Mesendoderm (in vitro differentiated cells): ENCODE measurements at regions not wholly inside any gene's neighbourhood (a gene's known extent, or its start where the extent isn't known, plus 50 kb on each side); places are given as distances from the start of the nearest gene placed in this dataset.

ENCODE experiments used
- DNase-seq: peaks from one replicate; pipeline ENCODE4 v3.0.0; 2013
- H2AK5ac ChIP-seq: 2 replicates; pipeline ENCODE4 v1.6.1; 2013; ENCODE audit warnings: low read length, inconsistent platforms
- H2BK120ac ChIP-seq: 2 replicates; pipeline ENCODE4 v1.6.1; 2013; ENCODE audit warnings: low read depth, mild to moderate bottlenecking, low read length, moderate library complexity, mixed read lengths
- H2BK15ac ChIP-seq: replicated peaks from 2 replicates; pipeline ENCODE4 v1.6.1; 2013; ENCODE audit warnings: low read depth, mild to moderate bottlenecking, moderate library complexity
- H2BK5ac ChIP-seq: 2 replicates; pipeline ENCODE4 v1.6.1; 2013; ENCODE audit warnings: low read length, inconsistent platforms
- H3K18ac ChIP-seq: 2 replicates; pipeline ENCODE4 v1.6.1; 2013; ENCODE audit warnings: mild to moderate bottlenecking, low read length, mixed read lengths
- H3K23ac ChIP-seq: one replicate; pipeline ENCODE4 v1.6.1; 2013; ENCODE audit warnings: low read length
- H3K27ac ChIP-seq: 2 replicates; pipeline ENCODE4 v1.5.1; 2013; ENCODE audit warnings: low read depth, mild to moderate bottlenecking, inconsistent platforms, low read length, moderate library complexity
- H3K27me3 ChIP-seq: 2 replicates; pipeline ENCODE4 v1.6.1; 2013; ENCODE audit warnings: low read length, control low read depth, mild to moderate bottlenecking, inconsistent platforms; ENCODE audit not compliant: insufficient read depth, poor library complexity
- H3K36me3 ChIP-seq: 2 replicates; pipeline ENCODE4 v1.6.1; 2013; ENCODE audit warnings: low read length, inconsistent platforms; ENCODE audit not compliant: control insufficient read depth, insufficient read depth
- H3K4ac ChIP-seq: one replicate; pipeline ENCODE4 v1.6.1; 2013; ENCODE audit warnings: low read depth, mild to moderate bottlenecking, low read length, moderate library complexity
- H3K4me1 ChIP-seq: 2 replicates; pipeline ENCODE4 v1.6.1; 2013; ENCODE audit warnings: low read depth, low read length, inconsistent platforms; ENCODE audit not compliant: control insufficient read depth
- H3K4me2 ChIP-seq: 2 replicates; pipeline ENCODE4 v1.6.1; 2013; ENCODE audit warnings: low read length
- H3K4me3 ChIP-seq: 2 replicates; pipeline ENCODE4 v1.5.1; 2013; ENCODE audit warnings: mild to moderate bottlenecking, low read length
- H3K56ac ChIP-seq: one replicate; pipeline ENCODE4 v1.6.1; 2013; ENCODE audit warnings: low read length
- H3K79me1 ChIP-seq: 2 replicates; pipeline ENCODE4 v1.6.1; 2013; ENCODE audit warnings: low read length, inconsistent platforms
- H3K79me2 ChIP-seq: 2 replicates; pipeline ENCODE4 v1.6.1; 2013; ENCODE audit warnings: mild to moderate bottlenecking, low read length; ENCODE audit not compliant: control insufficient read depth, insufficient read depth
- H3K9ac ChIP-seq: 2 replicates; pipeline ENCODE4 v1.6.1; 2013; ENCODE audit warnings: low read length, inconsistent platforms
- H4K5ac ChIP-seq: one replicate; pipeline ENCODE4 v1.6.1; 2013; ENCODE audit warnings: low read length
- H4K8ac ChIP-seq: one replicate; pipeline ENCODE4 v1.6.1; 2013; ENCODE audit warnings: low read depth, mild to moderate bottlenecking, control low read depth, low read length, moderate library complexity
- WGBS: extraction: QIAGEN DNeasy Blood & Tissue Kit; methylation state at CpG from one replicate; pipeline ENCODE4 v1.1.7; 2013; ENCODE audit warnings: low lambda C conversion rate, missing lambda C conversion rate; ENCODE audit not compliant: insufficient coverage; ENCODE audit errors: extremely low coverage; 5-methylcytosine and 5-hydroxymethylcytosine counted together

- no peaks in the 10 kb centered on the region for H3K79me2 ChIP-seq
- H3K4me1 ChIP-seq: no peaks in the 10 kb centered on the region
- no peak overlapping the region for H2AK5ac ChIP-seq
- H3K27ac ChIP-seq: no peak overlapping the region
- no peak overlapping the region for H3K23ac ChIP-seq
- no peak overlapping the region for H4K8ac ChIP-seq
- H4K5ac ChIP-seq: no peak overlapping the region
- no peak overlapping the region for H3K4me2 ChIP-seq
- no peak for DNase-seq
- H3K27me3 ChIP-seq: no peaks in the 10 kb centered on the region
- H3K56ac ChIP-seq: no peak overlapping the region
- no peak overlapping the region for H3K9ac ChIP-seq
- no CpG with 5 or more reads among the region's 1 CpG for WGBS
- no peak overlapping the region for H2BK15ac ChIP-seq
- H3K18ac ChIP-seq: no peak overlapping the region
- no peaks in the 10 kb centered on the region for H3K36me3 ChIP-seq
- H3K79me1 ChIP-seq: no peaks in the 10 kb centered on the region
- H3K4ac ChIP-seq: no peak overlapping the region
- no peak overlapping the region for H3K4me3 ChIP-seq
- H2BK120ac ChIP-seq: no peak overlapping the region
- H2BK5ac ChIP-seq: no peak overlapping the region
These were observed 436.7 kb downstream of the TNS3 start for GRCh38 chr7:47145186-47145725.

GRCh38 chr7:47143339-47143738 is 438.6 kb downstream of the TNS3 start:
- Histone ChIP-seq H3K56ac (no peak overlapping the region), H3K4ac (no peak overlapping the region), H3K27ac (no peak overlapping the region), H3K9ac (no peak overlapping the region), H3K79me1 (no peaks in the 10 kb centered on the region), H3K4me1 (no peaks in the 10 kb centered on the region), H3K4me2 (no peak overlapping the region), H3K27me3 (no peaks in the 10 kb centered on the region), H2BK120ac (no peak overlapping the region), H3K79me2 (no peaks in the 10 kb centered on the region), H3K36me3 (no peaks in the 10 kb centered on the region), H2BK15ac (no peak overlapping the region), H4K5ac (no peak overlapping the region), H4K8ac (no peak overlapping the region), H2AK5ac (no peak overlapping the region), H3K23ac (no peak overlapping the region), H3K4me3 (no peak overlapping the region), H3K18ac (no peak overlapping the region), H2BK5ac (no peak overlapping the region)
- WGBS: no CpG with 5 or more reads among the region's 1 CpG
- DNase-seq: no peak

GRCh38 chr7:47142867-47143175 is 439.1 kb downstream of the TNS3 start:
- no peak overlapping the region for H2AK5ac ChIP-seq
- H2BK15ac ChIP-seq: no peak overlapping the region
- no peaks in the 10 kb centered on the region for H3K36me3 ChIP-seq
- no peak overlapping the region for H3K4ac ChIP-seq
- H3K4me3 ChIP-seq: no peak overlapping the region
- H4K8ac ChIP-seq: no peak overlapping the region
- H3K56ac ChIP-seq: no peak overlapping the region
- no CpG with 5 or more reads among the region's 1 CpG for whole genome bisulfite sequencing
- no peak overlapping the region for H2BK5ac ChIP-seq
- H3K23ac ChIP-seq: no peak overlapping the region
- H3K79me2 ChIP-seq: no peaks in the 10 kb centered on the region
- no peak overlapping the region for H3K18ac ChIP-seq
- H3K4me2 ChIP-seq: no peak overlapping the region
- H3K27me3 ChIP-seq: no peaks in the 10 kb centered on the region
- H3K27ac ChIP-seq: no peak overlapping the region
- no peak overlapping the region for H3K9ac ChIP-seq
- no peaks in the 10 kb centered on the region for H3K79me1 ChIP-seq
- no peak for DNase-seq
- no peaks in the 10 kb centered on the region for H3K4me1 ChIP-seq
- no peak overlapping the region for H4K5ac ChIP-seq
- no peak overlapping the region for H2BK120ac ChIP-seq

- Histone ChIP-seq H3K27me3 (no peaks in the 10 kb centered on the region), H3K9ac (no peak overlapping the region), H3K79me1 (no peaks in the 10 kb centered on the region), H3K4me2 (no peak overlapping the region), H4K8ac (no peak overlapping the region), H3K79me2 (no peaks in the 10 kb centered on the region), H3K36me3 (no peaks in the 10 kb centered on the region), H3K27ac (no peak overlapping the region), H3K4ac (no peak overlapping the region), H3K18ac (no peak overlapping the region), H3K23ac (no peak overlapping the region), H3K4me1 (no peaks in the 10 kb centered on the region), H2BK5ac (no peak overlapping the region), H2BK15ac (no peak overlapping the region), H4K5ac (no peak overlapping the region), H3K56ac (no peak overlapping the region), H3K4me3 (no peak overlapping the region), H2AK5ac (no peak overlapping the region), H2BK120ac (no peak overlapping the region)
- no peak for DNase-seq
- no CpG with 5 or more reads among the region's 10 CpGs for WGBS
These were observed 439.6 kb downstream of the TNS3 start for GRCh38 chr7:47142169-47142866.

GRCh38 chr7:47132471-47132870 is 449.4 kb downstream of the TNS3 start:
- no peak for DNase-seq

GRCh38 chr7:47128700-47129099 is 453.2 kb downstream of the TNS3 start:
- H3K23ac ChIP-seq: no peak overlapping the region
- H3K4me1 ChIP-seq: no peaks in the 10 kb centered on the region
- no peak overlapping the region for H3K4me2 ChIP-seq
- no peak overlapping the region for H2AK5ac ChIP-seq
- H3K4me3 ChIP-seq: no peak overlapping the region
- H3K4ac ChIP-seq: no peak overlapping the region
- no peak overlapping the region for H2BK15ac ChIP-seq
- no peak overlapping the region for H2BK120ac ChIP-seq
- no peak overlapping the region for H3K27ac ChIP-seq
- no peaks in the 10 kb centered on the region for H3K27me3 ChIP-seq
- H3K9ac ChIP-seq: no peak overlapping the region
- no peaks in the 10 kb centered on the region for H3K36me3 ChIP-seq
- H3K18ac ChIP-seq: no peak overlapping the region
- no peak for DNase-seq
- H3K79me2 ChIP-seq: no peaks in the 10 kb centered on the region
- H4K8ac ChIP-seq: no peak overlapping the region
- H2BK5ac ChIP-seq: no peak overlapping the region
- no peak overlapping the region for H3K56ac ChIP-seq
- no peaks in the 10 kb centered on the region for H3K79me1 ChIP-seq
- no peak overlapping the region for H4K5ac ChIP-seq

More at GRCh38 chr7:47132471-47132870, 449.4 kb downstream of the TNS3 start:
- H3K18ac ChIP-seq: no peak overlapping the region
- no peaks in the 10 kb centered on the region for H3K79me2 ChIP-seq
- H3K27ac ChIP-seq: no peak overlapping the region
- no peak overlapping the region for H3K4me3 ChIP-seq
- no peaks in the 10 kb centered on the region for H3K4me1 ChIP-seq
- H2BK5ac ChIP-seq: no peak overlapping the region
- H3K4ac ChIP-seq: no peak overlapping the region
- no peaks in the 10 kb centered on the region for H3K27me3 ChIP-seq
- no peak overlapping the region for H2BK15ac ChIP-seq
- no peak overlapping the region for H4K5ac ChIP-seq
- H2AK5ac ChIP-seq: no peak overlapping the region
- no peak overlapping the region for H4K8ac ChIP-seq
- no peak overlapping the region for H3K9ac ChIP-seq
- no CpG with 5 or more reads among the region's 1 CpG for WGBS
- no peaks in the 10 kb centered on the region for H3K36me3 ChIP-seq
- no peak overlapping the region for H3K4me2 ChIP-seq
- no peaks in the 10 kb centered on the region for H3K79me1 ChIP-seq
- H3K56ac ChIP-seq: no peak overlapping the region
- H2BK120ac ChIP-seq: no peak overlapping the region
- H3K23ac ChIP-seq: no peak overlapping the region
